ENCODE measurements at regions not wholly inside any gene's neighbourhood (a gene's known extent, or its start where the extent isn't known, plus 50 kb on each side); places are given as distances from the start of the nearest gene placed in this dataset.

DNA sequence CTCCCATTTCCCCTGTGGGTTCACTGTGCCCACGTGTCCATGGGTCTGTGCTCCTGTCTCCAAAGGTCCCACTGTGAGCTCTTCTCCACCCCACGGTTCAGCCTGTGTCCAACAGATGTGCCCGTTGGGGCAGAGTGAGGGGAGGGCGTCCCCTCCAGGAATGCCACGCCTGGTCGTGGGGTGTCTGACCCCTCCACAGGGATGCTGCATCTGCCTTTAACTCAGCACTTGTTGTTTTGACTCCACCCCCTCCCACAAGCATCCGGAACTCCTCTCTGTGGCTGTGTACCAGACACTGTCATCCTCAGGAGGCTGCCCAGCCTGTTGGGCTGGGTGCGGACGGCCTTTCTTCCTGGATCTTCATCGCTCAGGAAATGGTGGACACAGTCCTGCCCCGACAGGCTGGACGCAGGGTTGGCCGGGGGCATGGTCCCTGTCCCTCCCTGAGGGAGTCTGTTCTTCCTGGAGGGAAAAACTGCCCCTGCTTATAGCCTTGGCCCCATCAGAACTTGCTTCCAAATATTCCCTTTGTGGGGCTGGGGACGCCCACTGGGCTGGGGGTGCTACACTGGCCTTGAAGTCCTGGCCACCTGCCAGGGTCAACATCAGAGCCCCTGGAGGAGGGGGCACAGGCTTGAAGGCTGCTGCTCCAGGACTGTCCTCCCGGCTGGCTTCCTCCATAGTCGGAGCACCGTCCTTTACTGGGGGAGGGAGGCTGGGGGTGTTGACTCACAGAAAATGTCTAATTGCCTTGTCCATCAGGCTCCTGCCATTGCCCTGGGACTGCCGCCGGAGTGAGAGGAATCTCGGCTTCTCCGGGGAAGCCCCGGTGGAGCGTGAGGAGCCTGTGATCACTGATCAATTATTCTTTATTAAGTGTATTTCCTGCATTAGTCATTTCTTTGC lies 182.0 kb upstream of the C1orf174 start:
- Histone ChIP-seq H3K27ac (replicated peaks) (no peak overlapping the region), H3K9me3 (replicated peaks) (no peaks in the 10 kb centered on the region), H3K27me3 (ENCODE audit: low read depth) (peaks cover 74% of the 10 kb centered on the region), H3K36me3 (no peaks in the 10 kb centered on the region), H3K4me3 (no peak overlapping the region), H3K4me1 (no peaks in the 10 kb centered on the region)
- no peak for DNase-seq
- intact Hi-C loops (cut with micrococcal nuclease) = no loop called here
- TF ChIP-seq, protein P1, sequence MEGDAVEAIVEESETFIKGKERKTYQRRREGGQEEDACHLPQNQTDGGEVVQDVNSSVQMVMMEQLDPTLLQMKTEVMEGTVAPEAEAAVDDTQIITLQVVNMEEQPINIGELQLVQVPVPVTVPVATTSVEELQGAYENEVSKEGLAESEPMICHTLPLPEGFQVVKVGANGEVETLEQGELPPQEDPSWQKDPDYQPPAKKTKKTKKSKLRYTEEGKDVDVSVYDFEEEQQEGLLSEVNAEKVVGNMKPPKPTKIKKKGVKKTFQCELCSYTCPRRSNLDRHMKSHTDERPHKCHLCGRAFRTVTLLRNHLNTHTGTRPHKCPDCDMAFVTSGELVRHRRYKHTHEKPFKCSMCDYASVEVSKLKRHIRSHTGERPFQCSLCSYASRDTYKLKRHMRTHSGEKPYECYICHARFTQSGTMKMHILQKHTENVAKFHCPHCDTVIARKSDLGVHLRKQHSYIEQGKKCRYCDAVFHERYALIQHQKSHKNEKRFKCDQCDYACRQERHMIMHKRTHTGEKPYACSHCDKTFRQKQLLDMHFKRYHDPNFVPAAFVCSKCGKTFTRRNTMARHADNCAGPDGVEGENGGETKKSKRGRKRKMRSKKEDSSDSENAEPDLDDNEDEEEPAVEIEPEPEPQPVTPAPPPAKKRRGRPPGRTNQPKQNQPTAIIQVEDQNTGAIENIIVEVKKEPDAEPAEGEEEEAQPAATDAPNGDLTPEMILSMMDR (IDR thresholded peaks at IDR 0.05; ENCODE audit: borderline replicate concordance) = no peak

DNA sequence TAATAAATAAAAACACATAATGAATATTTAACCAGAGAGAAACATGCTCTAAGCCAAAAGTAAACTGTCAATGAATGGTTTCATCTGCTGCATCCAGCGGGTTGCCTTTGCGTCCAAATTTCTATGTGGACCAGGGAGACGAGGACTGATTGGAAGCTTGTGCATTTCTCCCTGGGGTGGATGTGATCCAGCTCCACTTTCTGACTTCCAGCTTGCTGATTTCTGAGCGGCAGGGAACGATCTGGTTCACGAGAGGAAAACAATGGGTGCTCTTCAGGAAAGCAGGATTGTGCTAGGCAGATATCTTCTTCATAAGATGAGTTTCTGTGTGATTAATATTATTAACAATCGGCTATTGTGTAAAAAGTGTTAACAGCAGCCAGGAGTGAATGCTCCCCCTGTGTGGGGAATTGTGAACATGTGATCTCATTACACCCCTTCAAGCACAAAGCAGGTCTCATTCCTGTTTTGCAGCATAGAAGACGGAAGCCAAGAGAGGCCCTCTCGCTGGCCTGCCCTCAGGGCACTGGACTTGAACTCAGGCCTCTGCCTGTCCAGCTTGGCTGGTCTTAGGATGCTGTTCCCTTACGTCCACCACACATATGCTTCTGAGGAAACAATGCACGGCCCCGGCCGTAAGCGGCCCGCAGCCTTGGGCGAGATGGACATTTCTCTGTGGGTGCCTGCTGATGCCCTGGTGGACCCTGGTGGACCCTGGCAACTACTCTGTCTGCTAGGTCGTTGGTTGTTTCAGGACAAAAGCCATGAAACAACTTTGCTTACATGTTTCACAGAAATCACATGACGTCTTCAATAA lies 183.4 kb upstream of the C1orf174 start:
- Histone ChIP-seq H3K9me3 (replicated peaks) (no peaks in the 10 kb centered on the region), H3K27me3 (ENCODE audit: low read depth) (peaks cover 88% of the 10 kb centered on the region), H3K36me3 (no peaks in the 10 kb centered on the region), H3K4me3 (no peak overlapping the region), H3K27ac (replicated peaks) (no peak overlapping the region), H3K4me1 (no peaks in the 10 kb centered on the region)
- intact Hi-C loops (cut with micrococcal nuclease) = no loop called here
- DNase-seq = no peak
- TF ChIP-seq, protein P1 (IDR thresholded peaks at IDR 0.05; ENCODE audit: borderline replicate concordance) = no peak

DNA sequence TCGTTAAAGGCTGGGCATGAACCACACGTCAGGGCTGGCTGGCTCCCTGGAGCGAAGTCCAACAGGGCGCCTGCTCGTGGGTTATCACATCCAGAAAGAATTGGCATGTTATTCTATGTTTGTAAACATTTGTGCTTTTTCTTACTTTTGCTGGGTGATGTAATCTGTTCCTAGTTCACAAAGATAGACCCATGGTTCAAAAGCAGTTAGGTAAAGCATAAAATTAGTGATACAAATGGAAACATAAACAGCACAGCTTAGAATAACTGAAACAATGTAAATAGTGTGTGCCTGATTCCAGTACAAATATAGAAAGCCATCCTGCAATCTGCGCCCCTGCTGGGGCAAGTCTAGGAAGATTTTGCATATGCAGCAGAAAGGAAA lies 184.0 kb upstream of the C1orf174 start:
- TF ChIP-seq, protein P1 (IDR thresholded peaks at IDR 0.05; ENCODE audit: borderline replicate concordance) = no peak
- intact Hi-C loops (cut with micrococcal nuclease) = no loop called here
- no peaks in the 10 kb centered on the region for H3K9me3 ChIP-seq (replicated peaks)
- H3K27ac ChIP-seq (replicated peaks) = no peak overlapping the region
- H3K36me3 ChIP-seq = no peaks in the 10 kb centered on the region
- H3K4me3 ChIP-seq = no peak overlapping the region
- DNase-seq = no peak
- H3K4me1 ChIP-seq = no peaks in the 10 kb centered on the region
- H3K27me3 ChIP-seq (ENCODE audit: low read depth) = peaks cover 91% of the 10 kb centered on the region

DNA sequence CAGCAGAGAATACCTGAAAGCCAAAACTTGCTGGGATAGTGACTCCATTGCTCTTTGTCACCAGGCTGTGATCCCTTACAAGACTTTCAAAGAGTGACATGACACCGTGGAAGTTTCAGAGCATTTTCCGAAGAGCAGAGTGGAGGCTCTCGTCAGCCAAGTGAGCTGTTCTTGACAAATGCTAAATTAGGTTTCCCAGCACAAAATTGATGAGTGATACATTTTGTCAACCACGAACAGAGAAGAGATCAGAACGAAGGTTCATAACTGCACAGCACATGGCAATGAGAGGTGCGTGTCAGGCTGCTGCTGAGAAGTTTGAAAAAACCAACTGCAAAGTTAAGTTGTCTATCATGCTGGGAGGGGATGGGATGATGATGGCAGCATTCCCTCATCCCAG lies 184.4 kb upstream of the C1orf174 start:
- H3K36me3 ChIP-seq = no peaks in the 10 kb centered on the region
- H3K27ac ChIP-seq (replicated peaks) = no peak overlapping the region
- TF ChIP-seq, protein P1 (IDR thresholded peaks at IDR 0.05; ENCODE audit: borderline replicate concordance) = no peak
- intact Hi-C loops (cut with micrococcal nuclease) = no loop called here
- H3K4me3 ChIP-seq = no peak overlapping the region
- no peak for DNase-seq
- no peaks in the 10 kb centered on the region for H3K4me1 ChIP-seq
- H3K27me3 ChIP-seq (ENCODE audit: low read depth) = peaks cover 87% of the 10 kb centered on the region
- H3K9me3 ChIP-seq (replicated peaks) = no peaks in the 10 kb centered on the region

DNA sequence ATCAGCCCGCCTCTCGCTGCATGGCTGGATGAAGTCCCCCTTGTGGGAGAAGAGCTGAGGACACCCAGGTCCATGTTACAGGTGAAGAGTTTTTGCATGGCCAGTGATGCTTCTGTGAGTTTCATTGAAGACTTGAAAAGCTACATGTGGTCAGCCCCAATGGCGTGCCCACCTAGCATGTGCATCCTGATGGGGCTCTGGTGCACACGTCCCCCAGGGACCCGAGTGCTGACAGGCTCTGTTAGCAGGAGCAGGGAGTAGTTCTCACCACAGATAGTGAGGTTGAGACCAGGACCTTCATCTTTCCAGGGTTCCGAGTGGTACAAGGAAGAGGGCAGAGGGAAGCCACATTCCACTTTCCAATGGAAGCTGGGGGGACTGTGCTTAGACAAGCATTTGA lies 184.8 kb upstream of the C1orf174 start:
- Histone ChIP-seq H3K4me3 (no peak overlapping the region), H3K36me3 (no peaks in the 10 kb centered on the region), H3K9me3 (replicated peaks) (no peaks in the 10 kb centered on the region), H3K27ac (replicated peaks) (no peak overlapping the region), H3K4me1 (no peaks in the 10 kb centered on the region), H3K27me3 (ENCODE audit: low read depth) (peaks cover 83% of the 10 kb centered on the region)
- no peak for DNase-seq
- intact Hi-C loops (cut with micrococcal nuclease) = no loop called here
- TF ChIP-seq, protein P1 (IDR thresholded peaks at IDR 0.05; ENCODE audit: borderline replicate concordance) = no peak

Data from left ventricle myocardium inferior (tissue), 1 donor.